ENCODE measurements at regions not wholly inside any gene's neighbourhood (a gene's known extent, or its start where the extent isn't known, plus 50 kb on each side); places are given as distances from the start of the nearest gene placed in this dataset.
A peak's percentile ranks its signal among the peaks of the same experiment; 100 is the strongest.
"Not testable (repeated sequence)": the region's sequence is repeated elsewhere in the genome, so short reads cannot be mapped to it uniquely, and the experiment has no call there.

- DNase-seq = no peak
Observed at GRCh38 chr5:126233256-126233655, 190.0 kb upstream of the GRAMD2B start.

- no peak for DNase-seq
Observed at GRCh38 chr5:126234563-126235195, 188.5 kb upstream of the GRAMD2B start.

- no peak for DNase-seq
Observed at GRCh38 chr5:126235628-126236027, 187.6 kb upstream of the GRAMD2B start.

DNA sequence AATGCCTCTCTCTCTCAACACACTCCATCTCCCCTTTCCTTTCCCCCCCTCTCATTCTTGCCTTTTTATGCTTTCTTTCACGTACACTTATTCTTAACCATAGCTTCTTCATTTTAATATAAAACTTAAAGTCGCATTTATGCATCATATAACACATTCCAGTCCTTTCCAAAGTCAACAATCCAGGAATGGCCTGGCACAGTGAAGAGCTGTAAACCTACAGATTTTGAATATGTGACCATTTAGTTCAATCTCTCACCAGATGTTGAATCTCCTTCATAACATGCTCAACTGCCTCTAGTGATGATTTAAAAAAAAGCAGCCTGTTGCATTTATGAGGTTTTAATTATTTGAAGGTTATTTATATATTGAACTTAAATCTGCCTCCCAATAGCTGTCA, 186.2 kb upstream of the GRAMD2B start:
- no peak for DNase-seq

DNA sequence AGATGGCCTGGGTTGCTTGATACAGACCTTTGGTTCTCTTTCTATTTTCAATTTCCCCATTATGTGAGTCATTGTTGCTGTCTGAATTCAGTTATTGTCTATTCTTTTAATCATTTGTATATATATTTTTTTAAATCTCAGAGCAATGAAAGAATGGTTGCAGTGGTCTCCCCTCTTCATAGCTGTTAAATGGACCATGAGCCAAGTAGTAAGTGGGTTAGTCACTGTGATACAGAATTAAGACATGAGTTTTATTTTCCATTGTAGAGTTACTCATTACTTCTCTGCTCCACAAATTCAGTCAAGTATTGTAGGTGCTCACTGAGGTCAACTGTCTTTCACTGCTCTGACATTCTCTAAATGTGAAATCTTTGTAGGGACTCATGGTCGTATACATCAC, 174.6 kb upstream of the GRAMD2B start:
- DNase-seq = no peak

GRCh38 chr5:126251024-126251423, 172.2 kb upstream of the GRAMD2B start:
- no peak for DNase-seq

DNA sequence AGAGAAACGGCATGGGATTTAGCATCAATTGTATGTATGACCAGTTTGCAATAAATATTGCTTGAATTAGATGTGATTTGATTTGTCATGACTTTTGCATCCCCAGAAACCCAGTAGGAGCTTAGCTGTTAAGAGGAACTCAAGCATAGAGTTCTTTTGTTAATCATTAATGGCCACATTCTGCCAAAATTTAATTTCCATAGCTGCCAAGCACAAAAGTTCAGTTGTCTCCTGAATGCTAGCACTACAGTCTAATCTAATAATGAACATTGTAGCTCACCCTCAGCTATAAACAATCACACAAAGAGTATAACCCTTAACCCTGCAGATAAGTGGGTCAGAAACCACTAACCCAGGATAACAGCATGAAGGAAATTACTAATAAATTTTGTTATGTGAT, 169.8 kb upstream of the GRAMD2B start:
- no peak for DNase-seq

- DNase-seq = no peak
Observed at GRCh38 chr5:126263591-126264184, 159.5 kb upstream of the GRAMD2B start.

GRCh38 chr5:126265917-126266316, 157.3 kb upstream of the GRAMD2B start:
- DNase-seq = no peak

GRCh38 chr5:126267438-126267837, 155.8 kb upstream of the GRAMD2B start:
- DNase-seq = no peak

GRCh38 chr5:126268697-126269315, 154.4 kb upstream of the GRAMD2B start:
- peak; percentile 24 for DNase-seq

DNA sequence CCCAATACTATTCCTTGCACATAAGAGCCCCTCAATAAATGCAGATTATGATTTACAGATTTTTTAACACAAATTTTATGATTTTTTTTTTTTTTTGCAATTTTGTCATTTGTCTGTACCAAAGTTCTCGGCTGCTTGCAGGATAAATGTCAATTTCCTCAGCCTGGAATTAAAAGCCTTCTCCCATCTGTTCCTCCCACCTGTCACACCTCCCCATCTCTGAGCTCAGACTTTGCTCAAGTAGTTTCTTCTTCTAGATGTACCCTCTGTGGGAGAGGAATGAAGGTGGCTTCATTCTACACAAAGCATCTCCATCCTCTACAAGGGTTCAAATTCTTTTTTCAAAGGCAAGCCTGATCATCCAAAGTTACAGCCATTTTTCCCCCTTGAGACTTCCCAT, 153.7 kb upstream of the GRAMD2B start:
- DNase-seq = peak; percentile 40

DNA sequence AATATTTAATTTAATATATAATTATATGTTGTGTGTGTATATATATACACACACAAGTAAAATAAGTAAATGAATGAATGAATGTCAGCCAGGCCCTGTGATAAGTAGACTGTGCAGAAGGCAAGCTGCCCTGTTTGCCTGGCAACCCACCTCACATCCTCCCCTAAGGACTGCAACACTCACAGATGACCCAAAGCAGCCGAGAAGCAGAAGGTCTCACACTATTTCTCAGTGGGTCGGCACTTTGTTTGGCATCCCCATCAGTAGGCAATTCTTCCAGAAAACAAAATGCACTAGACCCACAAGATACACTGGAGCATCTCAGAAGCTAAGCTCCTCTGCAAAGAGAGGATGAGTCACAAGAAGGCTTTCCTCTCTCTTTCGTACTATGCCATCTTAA, 152.1 kb upstream of the GRAMD2B start:
- DNase-seq = no peak

DNA sequence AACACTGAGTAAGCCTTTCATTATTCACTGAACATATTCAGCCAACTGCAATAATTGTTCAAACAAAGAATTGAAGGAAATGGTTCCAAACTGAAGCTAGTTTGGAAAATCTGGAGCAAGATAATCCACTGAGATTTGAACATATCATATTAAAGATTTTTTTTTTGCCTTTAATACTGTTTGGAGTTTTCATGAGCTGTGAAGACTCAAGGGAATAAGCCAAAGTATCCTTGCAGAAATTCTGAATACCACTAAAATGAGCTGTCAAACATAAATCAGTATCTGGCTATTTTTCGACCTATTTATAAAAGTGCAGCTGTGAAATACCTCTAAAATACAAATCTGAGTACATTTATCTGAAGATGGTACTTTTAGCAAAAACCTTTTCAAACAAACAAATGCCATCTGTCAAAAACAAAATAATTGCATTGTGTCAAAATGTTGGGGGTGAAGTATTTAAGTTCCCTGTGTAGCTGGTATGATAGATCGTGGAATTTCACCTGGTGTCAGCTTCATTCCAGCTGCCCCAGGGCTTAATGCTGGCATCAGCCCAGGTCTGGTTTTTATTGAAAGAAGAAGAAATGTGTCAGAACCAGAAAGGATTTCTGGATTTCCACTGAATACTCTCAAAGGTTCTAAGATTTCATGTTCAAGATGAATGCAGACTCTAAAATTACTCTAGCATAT, 149.0 kb upstream of the GRAMD2B start:
- DNase-seq = peak; percentile 6

- no peak for DNase-seq
Observed at GRCh38 chr5:126274763-126275125, 148.5 kb upstream of the GRAMD2B start.

DNA sequence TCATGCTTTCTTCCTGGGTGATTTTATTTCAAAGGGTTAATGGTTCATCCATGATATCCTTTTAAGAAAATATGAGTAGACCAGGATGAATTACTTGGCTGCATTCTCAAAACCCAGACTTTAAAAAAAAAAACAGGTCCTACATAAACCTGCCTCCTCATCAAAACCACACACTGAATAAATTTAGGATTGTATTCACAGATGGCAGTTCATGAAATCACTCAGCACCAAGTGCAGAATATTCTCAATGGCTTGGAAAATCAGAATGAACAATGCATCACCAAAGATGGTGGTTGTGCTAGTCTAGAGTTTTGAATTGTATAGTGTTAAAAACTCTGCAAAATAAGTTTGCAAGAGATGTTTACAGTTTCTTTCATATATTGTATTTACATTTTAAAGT, 145.4 kb upstream of the GRAMD2B start:
- DNase-seq = no peak

DNA sequence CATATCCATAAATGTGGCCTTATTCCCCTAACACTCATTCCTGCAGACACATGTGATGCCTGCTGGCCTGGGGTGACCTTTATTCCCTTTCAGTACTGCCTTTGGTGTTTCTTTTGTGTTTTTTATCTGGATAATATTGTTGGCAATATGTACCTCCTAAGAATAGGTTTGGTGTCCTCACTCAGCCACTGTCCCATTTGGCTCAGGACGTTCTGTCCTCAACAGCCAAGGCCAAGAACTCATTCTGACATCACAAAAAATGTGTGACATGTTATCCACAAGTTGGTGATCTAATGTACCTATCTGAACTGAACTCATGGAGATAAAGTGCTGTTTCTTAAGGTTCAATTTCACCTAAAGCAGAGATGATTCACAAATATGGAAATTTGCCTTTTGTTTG, 142.9 kb upstream of the GRAMD2B start:
- DNase-seq = no peak

GRCh38 chr5:126280846-126281245, 142.4 kb upstream of the GRAMD2B start:
- no peak for DNase-seq

DNA sequence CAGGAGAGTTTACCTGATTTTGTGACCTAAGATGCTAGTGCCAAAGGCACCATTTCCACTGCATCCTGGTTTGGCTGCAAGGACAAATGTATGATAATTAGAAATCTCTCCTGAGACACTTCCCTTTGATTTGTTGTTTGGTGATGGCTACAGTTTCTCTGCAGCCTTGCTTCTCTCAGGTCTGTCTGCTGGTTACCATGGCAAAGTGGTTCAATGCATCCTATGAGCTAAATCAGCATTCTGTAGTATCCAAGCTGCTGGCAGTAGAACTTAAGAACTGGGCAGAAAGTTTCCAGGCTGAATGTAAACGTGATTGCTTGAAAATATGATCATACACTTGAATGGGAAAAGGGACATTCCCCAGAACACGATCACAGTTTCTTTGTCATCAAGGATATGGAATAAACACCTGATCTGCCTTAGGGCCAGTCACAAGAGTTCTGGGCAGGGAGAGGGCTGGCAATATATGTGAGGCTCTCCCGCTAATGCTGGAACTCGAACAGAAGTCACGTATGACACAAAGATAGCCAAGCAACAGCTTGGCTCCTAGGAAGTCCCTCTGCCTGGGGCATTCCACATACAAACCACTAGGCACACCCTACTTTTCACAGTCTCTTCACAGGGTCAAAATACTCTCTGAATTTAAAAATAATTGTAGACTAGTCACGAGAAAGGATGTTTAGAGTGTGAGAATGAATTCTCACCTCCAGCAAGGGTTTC, 138.1 kb upstream of the GRAMD2B start:
- no peak for DNase-seq

DNA sequence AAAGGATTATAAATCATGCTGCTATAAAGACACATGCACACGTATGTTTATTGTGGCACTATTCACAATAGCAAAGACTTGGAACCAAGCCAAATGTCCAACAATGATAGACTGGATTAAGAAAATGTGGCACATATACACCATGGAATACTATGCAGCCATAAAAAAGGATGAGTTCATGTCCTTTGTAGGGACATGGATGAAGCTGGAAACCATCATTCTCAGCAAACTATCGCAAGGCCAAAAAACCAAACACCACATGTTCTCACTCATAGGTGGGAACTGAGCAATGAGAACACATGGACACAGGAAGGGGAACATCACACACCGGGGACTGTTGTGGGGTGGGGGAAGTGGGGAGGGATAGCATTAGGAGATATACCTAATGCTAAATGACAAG, 127.1 kb upstream of the GRAMD2B start:
- DNase-seq = not testable (repeated sequence)

- no peak for DNase-seq
Observed at GRCh38 chr5:126300293-126300692, 122.9 kb upstream of the GRAMD2B start.

GRCh38 chr5:126301056-126301455, 122.2 kb upstream of the GRAMD2B start:
- DNase-seq = no peak

GRCh38 chr5:126309860-126310259, 113.3 kb upstream of the GRAMD2B start:
- no peak for DNase-seq

- no peak for DNase-seq
Observed at GRCh38 chr5:126311766-126312165, 111.4 kb upstream of the GRAMD2B start.
